CD4-positive, alpha-beta T cell (primary cell): ENCODE measurements at regions not wholly inside any gene's neighbourhood (a gene's known extent, or its start where the extent isn't known, plus 50 kb on each side); places are given as distances from the start of the nearest gene placed in this dataset.

Source experiments
- ATAC-seq: fragments of 200-7000 bp; cut with Tn5 transposase; one replicate; pipeline ENCODE4 v1.10.0; 2022; ENCODE audit warnings: mild to moderate bottlenecking; ENCODE audit not compliant: poor library complexity
- CTCF ChIA-PET: fragments of 350-600 bp; sonication (Branson Sonifier 250); formaldehyde crosslinking; loops from one replicate; lab custom pipeline; 2021; ENCODE audit warnings: antibody characterized with exemption, inconsistent platforms; lab: Charles Lee
- POLR2A ChIA-PET: fragments of 350-600 bp; sonication (Branson Sonifier 250); formaldehyde crosslinking; loops from one replicate; lab custom pipeline; 2021; ENCODE audit warnings: antibody characterized with exemption, inconsistent platforms; lab: Charles Lee
- DNase-seq, 14 experiments: peaks; one replicate each; pipeline ENCODE4 v3.0.0-alpha.2; 2013 to 2020; ENCODE audit warnings: mixed read lengths in 2 of 14
- H3K27ac ChIP-seq, 2 donors: one replicate each; pipeline versions ENCODE4 v1.5.1 to v1.7.0; 2013; ENCODE audit warnings: low read length in 2 of 2, low read depth in 1 of 2, mild to moderate bottlenecking in 1 of 2
- H3K27me3 ChIP-seq, 2 experiments: 1 replicate in 1 of 2; 2 replicates in 1 of 2; pipeline versions ENCODE4 v1.6.1 to v1.7.0; 2013; ENCODE audit warnings: low read length in 2 of 2, control low read depth in 1 of 2, mild to moderate bottlenecking in 1 of 2, moderate library complexity in 1 of 2; ENCODE audit not compliant: insufficient read depth in 2 of 2, control insufficient read depth in 1 of 2
- H3K36me3 ChIP-seq: one replicate; pipeline ENCODE4 v1.6.1; 2013; ENCODE audit warnings: low read length, control low read depth; ENCODE audit not compliant: insufficient read depth
- H3K4me1 ChIP-seq: one replicate; pipeline ENCODE4 v1.6.1; 2013; ENCODE audit warnings: low read length, control low read depth; ENCODE audit not compliant: insufficient read depth
- H3K4me3 ChIP-seq: one replicate; pipeline ENCODE4 v1.5.1; 2013; ENCODE audit warnings: mild to moderate bottlenecking, low read length, moderate library complexity
- H3K9me3 ChIP-seq, 2 experiments: 1 replicate in 1 of 2; 2 replicates in 1 of 2; pipeline versions ENCODE4 v1.6.1 to v1.7.0; 2013; ENCODE audit warnings: low read length in 2 of 2, mild to moderate bottlenecking in 2 of 2, control low read depth in 1 of 2, moderate library complexity in 1 of 2; ENCODE audit not compliant: control insufficient read depth in 1 of 2, insufficient read depth in 1 of 2
- H3K27ac Mint-ChIP-seq: one replicate; pipeline ENCODE4 v1.8.0; 2020; ENCODE audit warnings: mixed read lengths
- H3K27me3 Mint-ChIP-seq: one replicate; pipeline ENCODE4 v1.8.0; 2021; ENCODE audit warnings: mixed read lengths
- H3K36me3 Mint-ChIP-seq: one replicate; pipeline ENCODE4 v1.8.0; 2021; ENCODE audit warnings: low read depth, mixed read lengths
- H3K4me1 Mint-ChIP-seq: one replicate; pipeline ENCODE4 v1.8.0; 2021; ENCODE audit warnings: low read depth, mixed read lengths
- H3K4me3 Mint-ChIP-seq: one replicate; pipeline ENCODE4 v1.8.0; 2020; ENCODE audit warnings: mild to moderate bottlenecking, mixed read lengths
- H3K9me3 Mint-ChIP-seq: one replicate; pipeline ENCODE4 v1.8.0; 2020; ENCODE audit warnings: mixed read lengths
- intact Hi-C, 2 experiments: fragments of 100-400 bp; cut with DNase I in 1 of 2; cut with micrococcal nuclease in 1 of 2; formaldehyde crosslinking; loops; one replicate each; pipeline versions ENCODE4 v1.15.1 to v1.9.0; 2023 to 2025; cut with DNase I, micrococcal nuclease
- TF ChIP-seq, protein P1 (sequence below): fragments of 200-600 bp; IDR thresholded peaks from one replicate; pipeline ENCODE4 v1.8.0; 2022; ENCODE audit warnings: antibody characterized with exemption, mild to moderate bottlenecking

DNA sequence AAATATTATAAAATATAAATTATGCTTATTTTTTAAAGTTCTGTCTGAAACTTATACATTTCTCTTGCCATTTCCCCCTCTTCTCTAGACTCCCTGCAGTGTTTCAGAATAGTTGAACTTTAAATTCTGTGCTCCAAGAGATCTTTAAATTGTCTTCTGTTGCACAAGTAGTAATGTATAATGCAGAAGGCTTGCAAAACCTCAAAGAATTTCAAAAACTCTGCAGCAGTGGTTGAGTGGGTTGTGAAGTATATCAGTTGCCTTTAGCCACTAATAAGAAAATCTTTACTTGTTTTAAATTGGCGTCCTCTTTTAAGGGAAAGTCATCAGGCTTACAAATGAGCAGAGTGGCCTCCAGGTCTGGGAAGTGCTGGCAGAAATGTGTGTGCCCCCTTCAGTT lies 1153.3 kb upstream of the PABPC4L start:
- H3K27ac ChIP-seq, result no peak overlapping the region
- CTCF ChIA-PET, result no interaction called here
- Mint-ChIP-seq H3K36me3 (no peaks in the 10 kb centered on the region), H3K27ac (no peak overlapping the region), H3K4me3 (no peak overlapping the region), H3K9me3 (peaks cover 8% of the 10 kb centered on the region), H3K27me3 (no peaks in the 10 kb centered on the region), H3K4me1 (no peaks in the 10 kb centered on the region)
- POLR2A ChIA-PET, result no interaction called here
- intact Hi-C loops, result no loop called here
- DNase-seq (no peak), ATAC-seq (no peak)
- H3K36me3 ChIP-seq, result no peaks in the 10 kb centered on the region
- TF ChIP-seq, protein P1, sequence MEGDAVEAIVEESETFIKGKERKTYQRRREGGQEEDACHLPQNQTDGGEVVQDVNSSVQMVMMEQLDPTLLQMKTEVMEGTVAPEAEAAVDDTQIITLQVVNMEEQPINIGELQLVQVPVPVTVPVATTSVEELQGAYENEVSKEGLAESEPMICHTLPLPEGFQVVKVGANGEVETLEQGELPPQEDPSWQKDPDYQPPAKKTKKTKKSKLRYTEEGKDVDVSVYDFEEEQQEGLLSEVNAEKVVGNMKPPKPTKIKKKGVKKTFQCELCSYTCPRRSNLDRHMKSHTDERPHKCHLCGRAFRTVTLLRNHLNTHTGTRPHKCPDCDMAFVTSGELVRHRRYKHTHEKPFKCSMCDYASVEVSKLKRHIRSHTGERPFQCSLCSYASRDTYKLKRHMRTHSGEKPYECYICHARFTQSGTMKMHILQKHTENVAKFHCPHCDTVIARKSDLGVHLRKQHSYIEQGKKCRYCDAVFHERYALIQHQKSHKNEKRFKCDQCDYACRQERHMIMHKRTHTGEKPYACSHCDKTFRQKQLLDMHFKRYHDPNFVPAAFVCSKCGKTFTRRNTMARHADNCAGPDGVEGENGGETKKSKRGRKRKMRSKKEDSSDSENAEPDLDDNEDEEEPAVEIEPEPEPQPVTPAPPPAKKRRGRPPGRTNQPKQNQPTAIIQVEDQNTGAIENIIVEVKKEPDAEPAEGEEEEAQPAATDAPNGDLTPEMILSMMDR, result no peak
- H3K4me1 ChIP-seq, result no peaks in the 10 kb centered on the region
- no peak overlapping the region for H3K4me3 ChIP-seq
- no peaks in the 10 kb centered on the region for H3K9me3 ChIP-seq
- no peaks in the 10 kb centered on the region for H3K27me3 ChIP-seq

DNA sequence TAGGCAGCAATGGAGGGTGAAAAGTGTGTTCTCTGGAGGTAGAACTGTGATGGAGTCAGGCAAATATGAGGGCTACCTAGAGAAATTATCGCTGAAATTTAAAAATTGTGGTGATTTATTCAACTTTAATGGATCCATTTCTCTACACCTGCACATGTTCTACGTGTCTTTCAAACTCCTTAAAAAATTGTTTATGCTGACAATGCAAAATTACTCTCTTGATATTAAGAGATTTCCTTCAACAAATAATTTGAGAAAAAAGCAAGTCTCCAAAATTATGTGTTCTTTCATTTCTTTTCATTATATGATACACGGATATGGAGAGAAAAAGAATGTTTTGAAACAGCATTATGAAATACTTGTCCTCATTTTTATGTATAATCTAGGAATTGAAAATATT lies 1151.4 kb upstream of the PABPC4L start:
- TF ChIP-seq, protein P1, result no peak
- Mint-ChIP-seq H3K36me3 (no peaks in the 10 kb centered on the region), H3K4me3 (no peak overlapping the region)

GRCh38 chr4:135344492-135344891 lies 1142.9 kb upstream of the PABPC4L start:
- ATAC-seq, result no peak
- intact Hi-C loops, result no loop called here
- TF ChIP-seq, protein P1, result no peak
- H3K9me3 ChIP-seq, result peaks cover 0 to 13% of the 10 kb centered on the region in 2 experiments
- no peak for DNase-seq
- H3K4me1 ChIP-seq, result no peaks in the 10 kb centered on the region
- Mint-ChIP-seq H3K27me3 (no peaks in the 10 kb centered on the region), H3K9me3 (peaks cover 3% of the 10 kb centered on the region), H3K36me3 (no peaks in the 10 kb centered on the region), H3K4me1 (no peaks in the 10 kb centered on the region), H3K4me3 (no peak overlapping the region), H3K27ac (no peak overlapping the region)
- no peaks in the 10 kb centered on the region for H3K27me3 ChIP-seq
- ChIA-PET CTCF (no interaction called here), POLR2A (no interaction called here)
- no peak overlapping the region for H3K27ac ChIP-seq
- H3K4me3 ChIP-seq, result no peak overlapping the region
- no peaks in the 10 kb centered on the region for H3K36me3 ChIP-seq

More for the DNA sequence above, 1151.4 kb upstream of the PABPC4L start:
- Histone ChIP-seq H3K36me3 (no peaks in the 10 kb centered on the region), H3K4me1 (no peaks in the 10 kb centered on the region), H3K27me3 (no peaks in the 10 kb centered on the region), H3K27ac (no peak overlapping the region), H3K4me3 (no peak overlapping the region), H3K9me3 (no peaks in the 10 kb centered on the region)
- Mint-ChIP-seq H3K9me3 (peaks cover 6% of the 10 kb centered on the region), H3K4me1 (no peaks in the 10 kb centered on the region), H3K27me3 (no peaks in the 10 kb centered on the region), H3K27ac (no peak overlapping the region)
- DNase-seq (no peak), ATAC-seq (no peak)
- CTCF ChIA-PET, result no interaction called here
- POLR2A ChIA-PET, result no interaction called here
- intact Hi-C loops, result no loop called here
